Peyer's patch (tissue), 4 donors: ENCODE measurements at regions not wholly inside any gene's neighbourhood (a gene's known extent, or its start where the extent isn't known, plus 50 kb on each side); places are given as distances from the start of the nearest gene placed in this dataset.

ENCODE experiments used
- DNase-seq, 3 donors: peaks; one replicate each; pipeline ENCODE4 v3.0.0-alpha.2; 2017 to 2019
- H3K27ac ChIP-seq, 4 donors: fragments of 200-600 bp; sonication (generic); one replicate each; pipeline ENCODE4 v1.5.1; 2016 to 2019
- H3K27me3 ChIP-seq, 2 donors: fragments of 200-600 bp; sonication (generic); one replicate each; pipeline ENCODE4 v1.5.1; 2019
- H3K36me3 ChIP-seq, 3 donors: fragments of 200-600 bp; sonication (generic); one replicate each; pipeline ENCODE4 v1.5.1; 2016 to 2019
- H3K4me1 ChIP-seq, 4 donors: fragments of 200-600 bp; sonication (generic); one replicate each; pipeline ENCODE4 v1.5.1; 2016 to 2019
- H3K4me3 ChIP-seq, 4 donors: fragments of 200-600 bp; sonication (generic); 1 replicate in 3 of 4; 2 replicates in 1 of 4; pipeline ENCODE4 v1.5.1; 2016 to 2019; ENCODE audit warnings: mild to moderate bottlenecking in 1 of 4
- H3K9me3 ChIP-seq, 4 donors: fragments of 200-600 bp; sonication (generic); one replicate each; pipeline ENCODE4 v1.5.1; 2016 to 2019; ENCODE audit warnings: mild to moderate bottlenecking in 1 of 4
- POLR2A ChIP-seq, 2 donors: fragments of 450-650 bp; IDR thresholded peaks; one replicate each; pipeline ENCODE4 v1.5.1; 2017; ENCODE audit warnings: antibody characterized with exemption in 2 of 2, mild to moderate bottlenecking in 2 of 2, moderate library complexity in 2 of 2
- TF ChIP-seq, protein P1 (sequence below), 6 experiments: fragments of 450-650 bp in 4 of 6; fragments of 200-600 bp in 2 of 6; sonication (generic) in 1 of 6; IDR thresholded peaks; one replicate each; pipeline ENCODE4 v1.5.1; 2017 to 2019; ENCODE audit warnings: antibody characterized with exemption in 6 of 6, mild to moderate bottlenecking in 3 of 6, moderate library complexity in 1 of 6

DNA sequence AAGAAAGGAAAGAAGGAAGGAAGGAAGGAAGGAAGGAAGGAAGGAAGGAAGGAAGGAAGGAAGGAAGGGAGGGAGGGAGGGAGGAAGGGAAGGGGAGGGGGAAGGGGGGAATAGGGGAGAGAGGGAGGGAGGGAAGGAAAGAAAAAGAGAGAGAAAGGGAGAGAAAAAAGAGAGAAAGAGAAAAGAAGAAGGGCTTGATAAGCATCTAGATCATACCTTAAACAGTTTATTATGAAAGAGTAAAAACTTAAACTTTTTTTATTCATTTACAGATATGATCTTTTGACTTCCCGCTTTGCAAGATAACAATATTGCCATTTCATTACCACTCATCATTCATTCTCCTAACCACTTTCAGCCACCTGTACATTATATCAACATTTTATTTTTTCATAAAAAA, 53.6 kb upstream of the TMEM106B start:
- H3K27me3 ChIP-seq, result no peaks in the 10 kb centered on the region
- TF ChIP-seq, protein P1, sequence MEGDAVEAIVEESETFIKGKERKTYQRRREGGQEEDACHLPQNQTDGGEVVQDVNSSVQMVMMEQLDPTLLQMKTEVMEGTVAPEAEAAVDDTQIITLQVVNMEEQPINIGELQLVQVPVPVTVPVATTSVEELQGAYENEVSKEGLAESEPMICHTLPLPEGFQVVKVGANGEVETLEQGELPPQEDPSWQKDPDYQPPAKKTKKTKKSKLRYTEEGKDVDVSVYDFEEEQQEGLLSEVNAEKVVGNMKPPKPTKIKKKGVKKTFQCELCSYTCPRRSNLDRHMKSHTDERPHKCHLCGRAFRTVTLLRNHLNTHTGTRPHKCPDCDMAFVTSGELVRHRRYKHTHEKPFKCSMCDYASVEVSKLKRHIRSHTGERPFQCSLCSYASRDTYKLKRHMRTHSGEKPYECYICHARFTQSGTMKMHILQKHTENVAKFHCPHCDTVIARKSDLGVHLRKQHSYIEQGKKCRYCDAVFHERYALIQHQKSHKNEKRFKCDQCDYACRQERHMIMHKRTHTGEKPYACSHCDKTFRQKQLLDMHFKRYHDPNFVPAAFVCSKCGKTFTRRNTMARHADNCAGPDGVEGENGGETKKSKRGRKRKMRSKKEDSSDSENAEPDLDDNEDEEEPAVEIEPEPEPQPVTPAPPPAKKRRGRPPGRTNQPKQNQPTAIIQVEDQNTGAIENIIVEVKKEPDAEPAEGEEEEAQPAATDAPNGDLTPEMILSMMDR (IDR thresholded peaks at IDR 0.05), result no peak
- no peak for TF ChIP-seq POLR2A (IDR thresholded peaks at IDR 0.05)
- H3K9me3 ChIP-seq, result no peaks in the 10 kb centered on the region
- H3K36me3 ChIP-seq, result no peaks in the 10 kb centered on the region
- no peak for DNase-seq
- H3K4me1 ChIP-seq, result no peaks in the 10 kb centered on the region
- no peak overlapping the region for H3K4me3 ChIP-seq
- no peak overlapping the region for H3K27ac ChIP-seq

DNA sequence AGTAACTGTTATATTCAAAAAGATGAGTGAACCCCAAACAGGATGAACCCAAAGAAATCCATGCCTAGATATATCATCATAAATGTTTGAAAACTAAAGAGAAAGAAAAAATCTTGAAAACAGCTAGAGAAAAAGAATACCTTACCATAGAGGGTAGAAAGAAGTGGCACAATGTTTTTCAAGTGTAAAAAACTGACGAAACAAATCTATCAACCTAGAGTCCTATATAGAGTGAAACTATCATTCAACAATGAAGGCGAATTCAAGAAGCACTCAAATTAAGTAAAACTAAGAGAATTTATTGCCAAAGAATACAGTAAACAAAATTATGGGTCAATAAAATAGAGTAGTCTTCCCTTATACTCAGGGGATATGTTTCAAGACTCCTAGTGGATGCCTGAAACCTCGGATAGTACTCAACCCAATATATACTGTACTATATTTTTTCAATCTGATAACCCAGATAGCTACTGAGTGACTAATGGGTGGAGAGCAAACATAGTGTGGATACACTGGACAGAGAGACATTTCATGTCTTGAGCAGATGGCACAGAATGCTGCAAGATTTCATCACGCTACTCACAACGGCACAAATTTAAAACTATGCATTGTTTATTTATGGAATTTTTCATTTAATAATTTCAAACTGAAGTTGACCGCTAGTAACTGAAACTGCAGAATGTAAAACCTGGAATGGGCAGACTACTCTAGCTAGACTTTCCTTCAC, 52.6 kb upstream of the TMEM106B start:
- no peaks in the 10 kb centered on the region for H3K9me3 ChIP-seq
- no peak overlapping the region for H3K27ac ChIP-seq
- no peak for DNase-seq
- TF ChIP-seq POLR2A (IDR thresholded peaks at IDR 0.05), result no peak
- TF ChIP-seq, protein P1 (IDR thresholded peaks at IDR 0.05), result no peak
- H3K4me1 ChIP-seq, result no peaks in the 10 kb centered on the region
- no peaks in the 10 kb centered on the region for H3K36me3 ChIP-seq
- H3K4me3 ChIP-seq, result no peak overlapping the region
- no peaks in the 10 kb centered on the region for H3K27me3 ChIP-seq

DNA sequence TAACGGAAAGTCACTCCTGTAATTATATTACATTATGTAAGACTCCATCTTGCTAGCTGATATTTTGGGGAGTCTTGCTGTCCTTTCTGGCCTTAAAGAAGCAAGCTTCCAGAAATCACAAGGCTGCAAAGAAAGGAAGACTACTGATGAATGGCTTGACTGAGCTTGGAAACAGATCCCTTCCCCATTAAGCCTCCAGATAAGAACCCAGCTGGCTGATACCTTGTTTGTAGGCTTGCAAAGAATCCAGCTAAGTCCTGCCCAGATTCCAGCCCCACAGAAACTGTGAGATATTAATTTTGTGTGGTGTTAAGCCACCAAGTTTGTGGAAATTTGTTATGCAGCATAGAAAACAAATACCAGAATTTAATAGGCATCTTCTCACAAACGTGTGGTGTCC, 49.9 kb upstream of the TMEM106B start:
- no peak overlapping the region for H3K4me3 ChIP-seq
- TF ChIP-seq, protein P1 (IDR thresholded peaks at IDR 0.05), result no peak
- no peak for TF ChIP-seq POLR2A (IDR thresholded peaks at IDR 0.05)

More for the DNA sequence above, 49.9 kb upstream of the TMEM106B start:
- no peaks in the 10 kb centered on the region for H3K36me3 ChIP-seq
- DNase-seq, result no peak
- no peaks in the 10 kb centered on the region for H3K27me3 ChIP-seq
- no peak overlapping the region for H3K27ac ChIP-seq
- no peaks in the 10 kb centered on the region for H3K9me3 ChIP-seq
- no peaks in the 10 kb centered on the region for H3K4me1 ChIP-seq
